Transverse colon (tissue), 4 donors: ENCODE measurements at regions not wholly inside any gene's neighbourhood (a gene's known extent, or its start where the extent isn't known, plus 50 kb on each side); places are given as distances from the start of the nearest gene placed in this dataset.

Source experiments
- DNase-seq: peaks from one replicate; pipeline ENCODE4 v3.0.0-alpha.2; 2019
- H3K27ac ChIP-seq, 4 donors: fragments of 200-600 bp; sonication (generic); 2 replicates each; pipeline ENCODE4 v1.5.1; 2016 to 2018; ENCODE audit warnings: inconsistent platforms in 4 of 4
- H3K27me3 ChIP-seq: fragments of 200-600 bp; sonication (generic); 2 replicates; pipeline ENCODE4 v1.5.1; 2017; ENCODE audit warnings: inconsistent platforms
- H3K36me3 ChIP-seq, 4 donors: fragments of 200-600 bp; sonication (generic); 2 replicates each; pipeline ENCODE4 v1.5.1; 2017 to 2019; ENCODE audit warnings: inconsistent platforms in 4 of 4
- H3K4me1 ChIP-seq, 4 donors: fragments of 200-600 bp; sonication (generic); 2 replicates each; pipeline ENCODE4 v1.5.1; 2017 to 2020; ENCODE audit warnings: inconsistent platforms in 4 of 4
- H3K4me3 ChIP-seq, 4 donors: fragments of 200-600 bp; sonication (generic); 1 replicate in 1 of 4; 2 replicates in 3 of 4; pipeline versions ENCODE4 v1.5.1 to v1.6.1; 2017 to 2019; ENCODE audit warnings: inconsistent platforms in 4 of 4
- H3K9me3 ChIP-seq, 2 donors: fragments of 200-600 bp; sonication (generic); 2 replicates each; pipeline ENCODE4 v1.5.1; 2017 to 2019; ENCODE audit warnings: inconsistent platforms in 2 of 2
- EP300 ChIP-seq: sonication (generic); formaldehyde crosslinking; IDR thresholded peaks from one replicate; pipeline ENCODE4 v1.6.1; 2017; ENCODE audit warnings: antibody characterized with exemption, low read depth
- POLR2A ChIP-seq: fragments of 450-650 bp; IDR thresholded peaks from one replicate; pipeline ENCODE4 v1.6.1; 2016; ENCODE audit warnings: antibody characterized with exemption, mild to moderate bottlenecking, moderate library complexity
- POLR2AphosphoS5 ChIP-seq, 3 donors: sonication (generic); formaldehyde crosslinking; IDR thresholded peaks; one replicate each; pipeline ENCODE4 v1.6.1; 2016; ENCODE audit warnings: antibody characterized with exemption in 3 of 3
- WGBS, 2 donors: methylation state at CpG; one replicate each; pipeline ENCODE4 v1.1.5; 2018; ENCODE audit warnings: low coverage in 1 of 2; 5-methylcytosine and 5-hydroxymethylcytosine counted together
- in situ Hi-C, 4 donors: fragments of 200-750 bp; cut with MboI; loops; one replicate each; pipeline versions ENCODE4 v1.15.0 to v1.15.1; 2017; ENCODE audit warnings: low sequenced_read_pairs in 3 of 4, low pct_ligation_motif_present in 1 of 4, low pct_unique_long_range_greater_than_20kb in 1 of 4
- intact Hi-C: fragments of 100-400 bp; cut with DNase I; formaldehyde crosslinking; loops from one replicate; pipeline ENCODE4 v1.15.1; 2023; ENCODE audit warnings: low total_unique reads
- TF ChIP-seq, protein P1 (sequence below), 5 experiments: fragments of 200-600 bp in 3 of 5; fragments of 450-650 bp in 2 of 5; sonication (generic) in 3 of 5; IDR thresholded peaks; 1 replicate in 2 of 5; 2 replicates in 3 of 5; pipeline ENCODE4 v1.5.1; 2016 to 2017; ENCODE audit warnings: antibody characterized with exemption in 5 of 5, inconsistent platforms in 3 of 5, mild to moderate bottlenecking in 2 of 5, moderate library complexity in 1 of 5

DNA sequence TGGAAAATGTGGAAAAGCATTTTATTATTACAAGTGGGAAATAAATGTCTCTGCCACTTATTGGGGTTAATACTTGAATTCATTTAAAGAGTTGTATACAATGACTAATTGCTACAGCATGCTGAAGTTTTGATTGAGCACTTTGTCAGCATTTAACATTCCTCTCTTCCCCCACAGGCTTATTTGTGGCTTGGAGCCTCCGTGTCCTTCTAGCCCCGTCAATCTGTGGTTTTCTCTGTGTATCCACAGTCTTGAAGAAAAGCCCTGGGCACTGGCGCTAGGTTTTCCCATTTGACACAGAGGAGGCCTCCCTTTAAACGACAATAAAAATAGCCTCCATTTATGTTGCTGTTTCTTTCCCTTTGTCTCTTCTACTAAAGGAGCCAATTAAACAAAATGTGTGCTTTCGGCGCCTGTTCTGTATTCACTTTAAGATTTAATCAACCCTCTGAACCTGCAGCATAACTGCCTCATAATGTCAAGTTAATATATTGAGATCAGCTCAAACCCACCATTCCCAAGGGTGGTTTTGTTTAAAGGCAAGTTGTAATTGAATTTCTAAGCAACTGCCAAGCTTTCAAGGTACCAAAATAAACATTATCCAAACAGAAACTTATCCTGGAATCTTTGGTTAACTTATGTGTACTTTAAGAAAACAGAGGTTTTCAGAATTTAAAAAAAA, 92.9 kb upstream of the ADRA1D start:
- no peak for DNase-seq
- H3K36me3 ChIP-seq = no peaks in the 10 kb centered on the region
- H3K27ac ChIP-seq = no peak overlapping the region
- in situ Hi-C loops (no loop called here), intact Hi-C loops (no loop called here)
- no peak for TF ChIP-seq POLR2A
- TF ChIP-seq EP300 = no peak
- TF ChIP-seq POLR2AphosphoS5 (IDR thresholded peaks at IDR 0.05) = no peak
- TF ChIP-seq, protein P1, sequence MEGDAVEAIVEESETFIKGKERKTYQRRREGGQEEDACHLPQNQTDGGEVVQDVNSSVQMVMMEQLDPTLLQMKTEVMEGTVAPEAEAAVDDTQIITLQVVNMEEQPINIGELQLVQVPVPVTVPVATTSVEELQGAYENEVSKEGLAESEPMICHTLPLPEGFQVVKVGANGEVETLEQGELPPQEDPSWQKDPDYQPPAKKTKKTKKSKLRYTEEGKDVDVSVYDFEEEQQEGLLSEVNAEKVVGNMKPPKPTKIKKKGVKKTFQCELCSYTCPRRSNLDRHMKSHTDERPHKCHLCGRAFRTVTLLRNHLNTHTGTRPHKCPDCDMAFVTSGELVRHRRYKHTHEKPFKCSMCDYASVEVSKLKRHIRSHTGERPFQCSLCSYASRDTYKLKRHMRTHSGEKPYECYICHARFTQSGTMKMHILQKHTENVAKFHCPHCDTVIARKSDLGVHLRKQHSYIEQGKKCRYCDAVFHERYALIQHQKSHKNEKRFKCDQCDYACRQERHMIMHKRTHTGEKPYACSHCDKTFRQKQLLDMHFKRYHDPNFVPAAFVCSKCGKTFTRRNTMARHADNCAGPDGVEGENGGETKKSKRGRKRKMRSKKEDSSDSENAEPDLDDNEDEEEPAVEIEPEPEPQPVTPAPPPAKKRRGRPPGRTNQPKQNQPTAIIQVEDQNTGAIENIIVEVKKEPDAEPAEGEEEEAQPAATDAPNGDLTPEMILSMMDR (IDR thresholded peaks at IDR 0.05) = no peak
- H3K4me3 ChIP-seq = no peak overlapping the region
- H3K27me3 ChIP-seq = no peaks in the 10 kb centered on the region
- no peaks in the 10 kb centered on the region for H3K4me1 ChIP-seq
- no peaks in the 10 kb centered on the region for H3K9me3 ChIP-seq
- WGBS, 2 donors = 41 to 62% methylated on average over 6 of the region's 6 CpGs

DNA sequence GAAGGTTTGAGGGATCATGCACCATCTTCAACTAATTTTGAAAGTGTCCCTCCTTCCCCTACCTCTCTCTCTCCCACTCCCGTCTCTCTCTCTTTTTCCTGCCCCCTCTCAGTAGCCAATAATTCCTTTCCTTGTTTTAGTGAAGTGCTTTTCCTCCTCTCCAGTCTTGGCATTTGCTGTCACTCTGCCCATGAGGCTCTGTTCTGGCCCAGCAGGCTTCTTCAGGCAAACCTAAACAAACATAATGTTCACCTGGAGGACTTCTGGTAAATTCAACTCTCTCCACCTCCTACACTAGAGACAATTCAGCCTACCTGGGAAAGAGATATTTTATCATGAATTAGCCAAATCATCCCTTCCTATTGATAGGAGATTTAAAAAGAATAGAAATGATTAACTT, 86.6 kb upstream of the ADRA1D start:
- no peaks in the 10 kb centered on the region for H3K4me1 ChIP-seq
- intact Hi-C loops = no loop called here
- H3K4me3 ChIP-seq = no peak overlapping the region
- H3K36me3 ChIP-seq = no peaks in the 10 kb centered on the region
- TF ChIP-seq POLR2AphosphoS5 (IDR thresholded peaks at IDR 0.05) (no peak), POLR2A (no peak), EP300 (no peak)
- TF ChIP-seq, protein P1 (IDR thresholded peaks at IDR 0.05) = no peak
- H3K27me3 ChIP-seq = no peaks in the 10 kb centered on the region
- in situ Hi-C loops = no loop called here
- WGBS, 2 donors = 48 to 50% methylated on average over 1 of the region's 1 CpG
- no peak overlapping the region for H3K27ac ChIP-seq
- DNase-seq = no peak
- no peaks in the 10 kb centered on the region for H3K9me3 ChIP-seq

DNA sequence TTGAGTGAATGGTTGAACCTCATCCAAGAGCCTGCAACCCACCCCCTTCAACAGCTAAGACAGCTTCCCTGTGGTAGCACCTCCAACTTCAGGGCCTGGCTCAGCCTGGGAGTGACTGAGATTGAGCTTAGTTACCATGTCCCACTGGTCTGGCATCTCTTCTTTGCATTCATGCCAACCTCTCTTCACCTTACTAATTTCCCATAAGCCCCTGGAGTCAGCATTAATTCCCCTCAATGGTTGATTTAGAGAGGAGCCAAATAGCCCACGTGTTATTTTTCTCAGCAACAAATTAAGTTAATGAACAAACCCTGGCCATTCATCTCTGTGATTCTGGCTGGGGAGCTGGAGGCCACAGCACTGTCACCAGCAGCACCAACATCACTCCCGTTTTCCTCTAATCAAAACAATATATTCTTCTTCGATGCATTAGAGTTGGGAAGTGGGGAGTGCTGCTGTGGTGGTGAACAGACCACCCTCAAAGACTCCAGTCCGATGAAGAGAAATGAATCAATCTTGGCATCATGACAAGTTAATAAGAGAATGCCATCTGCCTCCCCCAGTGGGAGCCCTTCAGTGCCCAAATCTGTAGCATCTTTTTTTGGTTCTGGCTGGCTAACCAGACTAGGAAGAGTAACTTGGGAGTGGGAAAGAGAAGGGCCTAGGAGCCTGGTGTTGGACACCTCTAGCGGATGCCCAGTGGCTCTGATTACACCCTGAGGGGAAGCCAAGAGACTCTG, 83.2 kb upstream of the ADRA1D start:
- no peaks in the 10 kb centered on the region for H3K27me3 ChIP-seq
- in situ Hi-C loops = no loop called here
- 50 to 79% methylated on average over 2 to 5 of the region's 5 CpGs for WGBS, 2 donors

DNA sequence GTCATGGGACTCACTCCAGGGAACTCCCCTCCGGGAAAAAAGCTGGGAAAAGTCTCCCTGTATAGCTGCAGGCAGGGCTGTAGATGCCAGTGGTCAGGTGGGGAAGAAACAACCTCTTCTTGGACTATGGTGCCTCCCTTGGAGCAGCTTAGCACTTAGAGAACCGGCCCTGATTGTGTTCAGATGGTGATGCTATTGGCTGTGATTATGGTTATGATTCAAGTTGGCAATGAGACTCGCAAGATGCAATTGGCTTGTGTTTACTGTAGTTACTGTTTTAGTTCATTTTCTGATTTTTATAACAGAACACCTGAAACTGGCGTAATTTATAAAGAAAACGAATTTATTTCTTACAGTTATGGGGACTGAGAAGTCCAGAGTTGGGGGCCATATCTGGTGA, 80.9 kb upstream of the ADRA1D start:
- H3K27ac ChIP-seq = no peak overlapping the region
- WGBS, 2 donors = 44 to 58% methylated on average over 4 of the region's 5 CpGs
- H3K9me3 ChIP-seq = no peaks in the 10 kb centered on the region
- no peaks in the 10 kb centered on the region for H3K27me3 ChIP-seq
- H3K36me3 ChIP-seq = no peaks in the 10 kb centered on the region
- no peaks in the 10 kb centered on the region for H3K4me1 ChIP-seq
- no peak for DNase-seq
- H3K4me3 ChIP-seq = no peak overlapping the region
- TF ChIP-seq, protein P1 (IDR thresholded peaks at IDR 0.05) = no peak
- TF ChIP-seq POLR2AphosphoS5 (IDR thresholded peaks at IDR 0.05) = no peak
- no peak for TF ChIP-seq EP300
- no peak for TF ChIP-seq POLR2A
- in situ Hi-C loops = no loop called here
- intact Hi-C loops = no loop called here

More for the DNA sequence above, 83.2 kb upstream of the ADRA1D start:
- no peaks in the 10 kb centered on the region for H3K4me1 ChIP-seq
- intact Hi-C loops = no loop called here
- no peak overlapping the region for H3K4me3 ChIP-seq
- no peaks in the 10 kb centered on the region for H3K9me3 ChIP-seq
- H3K36me3 ChIP-seq = no peaks in the 10 kb centered on the region
- TF ChIP-seq POLR2AphosphoS5 (IDR thresholded peaks at IDR 0.05) (no peak), EP300 (no peak), POLR2A (no peak)
- TF ChIP-seq, protein P1 (IDR thresholded peaks at IDR 0.05) = no peak
- H3K27ac ChIP-seq = no peak overlapping the region
- DNase-seq = no peak
